ENCODE measurements at regions not wholly inside any gene's neighbourhood (a gene's known extent, or its start where the extent isn't known, plus 50 kb on each side); places are given as distances from the start of the nearest gene placed in this dataset.

DNA sequence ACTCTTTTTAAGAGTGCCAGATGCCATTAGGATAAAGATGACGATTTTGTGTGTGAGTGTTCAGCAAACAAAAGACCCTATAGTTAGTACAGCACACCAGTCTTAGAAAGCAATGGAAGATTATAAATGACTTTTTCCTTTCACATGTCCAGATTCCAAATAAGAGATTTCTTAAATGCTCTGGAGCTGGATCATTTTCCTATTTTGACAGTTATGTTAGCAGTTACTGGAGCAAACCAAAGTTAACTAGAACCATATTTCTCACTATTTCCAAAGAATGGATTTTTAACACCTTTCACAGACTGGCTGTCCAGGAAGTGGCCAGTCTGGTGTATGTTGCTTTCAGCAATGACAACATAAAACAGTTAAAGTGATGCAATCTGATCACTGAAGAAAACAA, 905.8 kb upstream of the ADGRL2 start:
- no peaks in the 10 kb centered on the region for H3K27me3 ChIP-seq (ENCODE audit: control insufficient read depth in 3 of 3, insufficient read depth in 3 of 3, low read length in 2 of 3)
- peaks cover 0 to 23% (median 6%) of the 10 kb centered on the region in 5 donors for H3K4me1 ChIP-seq (ENCODE audit: control insufficient read depth in 5 of 5, insufficient read depth in 5 of 5, low read length in 5 of 5)
- H3K9me3 ChIP-seq (ENCODE audit: control insufficient read depth in 4 of 4, insufficient read depth in 3 of 4, low read length in 3 of 4), result no peaks in the 10 kb centered on the region
- TF ChIP-seq, protein P1, sequence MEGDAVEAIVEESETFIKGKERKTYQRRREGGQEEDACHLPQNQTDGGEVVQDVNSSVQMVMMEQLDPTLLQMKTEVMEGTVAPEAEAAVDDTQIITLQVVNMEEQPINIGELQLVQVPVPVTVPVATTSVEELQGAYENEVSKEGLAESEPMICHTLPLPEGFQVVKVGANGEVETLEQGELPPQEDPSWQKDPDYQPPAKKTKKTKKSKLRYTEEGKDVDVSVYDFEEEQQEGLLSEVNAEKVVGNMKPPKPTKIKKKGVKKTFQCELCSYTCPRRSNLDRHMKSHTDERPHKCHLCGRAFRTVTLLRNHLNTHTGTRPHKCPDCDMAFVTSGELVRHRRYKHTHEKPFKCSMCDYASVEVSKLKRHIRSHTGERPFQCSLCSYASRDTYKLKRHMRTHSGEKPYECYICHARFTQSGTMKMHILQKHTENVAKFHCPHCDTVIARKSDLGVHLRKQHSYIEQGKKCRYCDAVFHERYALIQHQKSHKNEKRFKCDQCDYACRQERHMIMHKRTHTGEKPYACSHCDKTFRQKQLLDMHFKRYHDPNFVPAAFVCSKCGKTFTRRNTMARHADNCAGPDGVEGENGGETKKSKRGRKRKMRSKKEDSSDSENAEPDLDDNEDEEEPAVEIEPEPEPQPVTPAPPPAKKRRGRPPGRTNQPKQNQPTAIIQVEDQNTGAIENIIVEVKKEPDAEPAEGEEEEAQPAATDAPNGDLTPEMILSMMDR (IDR thresholded peaks at IDR 0.05; ENCODE audit: control extremely low read depth, extremely low read depth), result no peak
- no peak for ATAC-seq (ENCODE audit: insufficient read depth, low FRiP score)
- WGBS, 2 donors, result 52 to 68% methylated on average over 1 of the region's 1 CpG
- no peak overlapping the region for H3K4me3 ChIP-seq
- DNase-seq, result no peak
- no peaks in the 10 kb centered on the region for H3K36me3 ChIP-seq (ENCODE audit: control insufficient read depth in 4 of 4, insufficient read depth in 4 of 4, low read length in 4 of 4)
- H3K9ac ChIP-seq (ENCODE audit: insufficient read depth in 1 of 2, low read length in 2 of 2), result no peak overlapping the region
- no peak overlapping the region for H3K27ac ChIP-seq (ENCODE audit: low read depth in 1 of 2, low read length in 1 of 2)

DNA sequence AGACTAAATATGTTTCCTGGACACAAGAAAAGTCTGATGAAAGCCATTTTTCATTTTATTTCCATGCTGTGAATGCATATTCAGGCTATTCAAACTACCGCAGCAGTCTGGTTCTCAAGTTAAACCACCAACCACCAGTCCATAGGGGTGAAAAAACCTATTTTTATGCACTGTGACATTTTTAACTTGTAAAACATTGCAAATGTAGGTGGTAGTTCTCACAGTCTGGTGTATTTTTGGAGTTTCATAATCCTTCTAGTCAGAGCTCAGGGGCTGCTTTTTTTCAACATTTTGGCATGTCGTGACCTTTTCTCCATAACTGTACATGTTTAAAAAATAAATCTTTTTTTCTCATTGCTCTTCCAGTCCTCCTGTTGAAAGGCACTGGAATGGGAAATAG, 907.6 kb upstream of the ADGRL2 start:
- no peak overlapping the region for H3K27ac ChIP-seq (ENCODE audit: low read depth in 1 of 2, low read length in 1 of 2)
- no peaks in the 10 kb centered on the region for H3K9me3 ChIP-seq (ENCODE audit: control insufficient read depth in 4 of 4, insufficient read depth in 3 of 4, low read length in 3 of 4)
- TF ChIP-seq, protein P1 (IDR thresholded peaks at IDR 0.05; ENCODE audit: control extremely low read depth, extremely low read depth), result no peak
- H3K27me3 ChIP-seq (ENCODE audit: control insufficient read depth in 3 of 3, insufficient read depth in 3 of 3, low read length in 2 of 3), result no peaks in the 10 kb centered on the region
- H3K36me3 ChIP-seq (ENCODE audit: control insufficient read depth in 4 of 4, insufficient read depth in 4 of 4, low read length in 4 of 4), result no peaks in the 10 kb centered on the region
- 29 to 36% methylated on average over 2 of the region's 2 CpGs for WGBS, 2 donors
- peaks cover 0 to 23% (median 6%) of the 10 kb centered on the region in 5 donors for H3K4me1 ChIP-seq (ENCODE audit: control insufficient read depth in 5 of 5, insufficient read depth in 5 of 5, low read length in 5 of 5)
- DNase-seq (peak in 2 of 3 donors; percentile 25 to 26), ATAC-seq (ENCODE audit: insufficient read depth, low FRiP score) (no peak)
- no peak overlapping the region for H3K4me3 ChIP-seq
- H3K9ac ChIP-seq (ENCODE audit: insufficient read depth in 1 of 2, low read length in 2 of 2), result no peak overlapping the region

DNA sequence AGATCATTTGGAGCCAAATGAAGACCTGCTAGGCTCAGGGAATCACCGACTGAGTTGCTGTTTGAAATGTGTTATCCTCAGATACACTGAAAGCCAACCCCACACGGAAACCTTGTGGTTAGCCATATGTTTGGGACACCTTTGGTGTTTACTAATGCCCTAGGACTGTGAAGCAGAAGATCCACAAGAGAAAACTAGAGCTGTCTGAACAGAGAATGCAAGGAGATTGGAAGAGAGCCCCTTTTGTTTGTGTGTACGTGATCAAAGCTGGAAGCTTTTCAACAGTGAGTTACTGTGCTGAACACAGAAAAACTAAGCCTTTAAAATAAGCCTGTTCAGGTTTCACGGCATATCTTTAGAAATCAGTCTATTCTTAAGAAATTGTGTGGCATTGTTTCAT, 908.2 kb upstream of the ADGRL2 start:
- TF ChIP-seq, protein P1 (IDR thresholded peaks at IDR 0.05; ENCODE audit: control extremely low read depth, extremely low read depth), result no peak
- no peak overlapping the region for H3K9ac ChIP-seq (ENCODE audit: insufficient read depth in 1 of 2, low read length in 2 of 2)
- H3K9me3 ChIP-seq (ENCODE audit: control insufficient read depth in 4 of 4, insufficient read depth in 3 of 4, low read length in 3 of 4), result no peaks in the 10 kb centered on the region
- WGBS, 2 donors, result 10 to 28% methylated on average over 4 of the region's 4 CpGs
- no peak for ATAC-seq (ENCODE audit: insufficient read depth, low FRiP score)
- no peaks in the 10 kb centered on the region for H3K36me3 ChIP-seq (ENCODE audit: control insufficient read depth in 4 of 4, insufficient read depth in 4 of 4, low read length in 4 of 4)
- peak; percentile 14 to 72 (median 62) for DNase-seq
- no peak overlapping the region for H3K4me3 ChIP-seq
- H3K27ac ChIP-seq (ENCODE audit: low read depth in 1 of 2, low read length in 1 of 2), result no peak overlapping the region
- no peaks in the 10 kb centered on the region for H3K27me3 ChIP-seq (ENCODE audit: control insufficient read depth in 3 of 3, insufficient read depth in 3 of 3, low read length in 2 of 3)
- peaks cover 0 to 23% (median 6%) of the 10 kb centered on the region in 5 donors for H3K4me1 ChIP-seq (ENCODE audit: control insufficient read depth in 5 of 5, insufficient read depth in 5 of 5, low read length in 5 of 5)

DNA sequence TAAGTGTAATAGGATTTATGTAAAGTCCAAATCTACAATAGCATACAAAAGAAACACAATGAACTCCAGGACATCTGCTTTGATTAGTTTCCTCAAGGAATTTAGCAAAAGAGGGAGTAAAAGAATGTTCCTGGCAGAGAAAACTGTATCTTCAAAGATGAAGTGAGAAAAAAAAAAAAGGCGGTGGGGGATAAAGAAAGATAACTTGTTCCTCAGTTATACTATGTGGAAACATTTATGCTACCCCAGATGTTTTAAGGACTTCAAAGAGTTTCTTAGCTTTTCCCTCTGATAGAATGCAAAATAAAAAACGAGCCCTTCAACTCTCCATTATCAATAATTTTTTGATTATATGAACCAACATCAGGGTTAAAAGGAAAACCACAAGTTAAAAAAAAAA, 908.9 kb upstream of the ADGRL2 start:
- 56 to 60% methylated on average over 2 of the region's 2 CpGs for WGBS, 2 donors

More for the DNA sequence above, 908.9 kb upstream of the ADGRL2 start:
- no peak for ATAC-seq (ENCODE audit: insufficient read depth, low FRiP score)
- Histone ChIP-seq H3K4me1 (ENCODE audit: control insufficient read depth in 5 of 5, insufficient read depth in 5 of 5, low read length in 5 of 5) (peaks cover 0 to 23% (median 6%) of the 10 kb centered on the region in 5 donors), H3K4me3 (no peak overlapping the region), H3K27me3 (ENCODE audit: control insufficient read depth in 3 of 3, insufficient read depth in 3 of 3, low read length in 2 of 3) (no peaks in the 10 kb centered on the region), H3K27ac (ENCODE audit: low read depth in 1 of 2, low read length in 1 of 2) (no peak overlapping the region), H3K36me3 (ENCODE audit: control insufficient read depth in 4 of 4, insufficient read depth in 4 of 4, low read length in 4 of 4) (no peaks in the 10 kb centered on the region), H3K9me3 (ENCODE audit: control insufficient read depth in 4 of 4, insufficient read depth in 3 of 4, low read length in 3 of 4) (no peaks in the 10 kb centered on the region), H3K9ac (ENCODE audit: insufficient read depth in 1 of 2, low read length in 2 of 2) (no peak overlapping the region)
- peak in 2 of 3 donors; percentile 61 to 76 for DNase-seq
- TF ChIP-seq, protein P1 (IDR thresholded peaks at IDR 0.05; ENCODE audit: control extremely low read depth, extremely low read depth), result no peak

Measured in lung (tissue), 11 donors.